ENCODE measurements at regions not wholly inside any gene's neighbourhood (a gene's known extent, or its start where the extent isn't known, plus 50 kb on each side); places are given as distances from the start of the nearest gene placed in this dataset.

DNA sequence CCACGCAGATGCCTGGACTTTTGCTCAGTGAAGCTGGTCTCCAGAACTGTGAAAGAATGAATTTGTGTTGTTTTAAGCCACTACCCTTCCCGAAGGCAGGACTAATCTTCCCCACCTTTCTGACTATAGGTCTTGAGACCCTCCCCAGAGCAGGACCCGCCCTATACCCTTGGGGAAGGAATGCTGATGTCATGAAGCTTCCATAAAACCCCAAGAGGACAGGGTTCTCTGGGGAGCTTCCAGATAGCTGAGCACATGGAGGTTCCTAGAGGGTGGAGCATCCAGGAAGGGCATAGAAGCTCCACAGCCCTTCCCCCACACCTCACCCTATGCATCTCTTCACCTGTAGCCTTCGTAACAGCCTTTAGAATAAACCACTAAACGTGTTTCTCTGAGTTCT lies 287.8 kb downstream of the SOX9 start:
- DNase-seq (ENCODE audit: low read depth), result no peak
- TF ChIP-seq, protein P1, sequence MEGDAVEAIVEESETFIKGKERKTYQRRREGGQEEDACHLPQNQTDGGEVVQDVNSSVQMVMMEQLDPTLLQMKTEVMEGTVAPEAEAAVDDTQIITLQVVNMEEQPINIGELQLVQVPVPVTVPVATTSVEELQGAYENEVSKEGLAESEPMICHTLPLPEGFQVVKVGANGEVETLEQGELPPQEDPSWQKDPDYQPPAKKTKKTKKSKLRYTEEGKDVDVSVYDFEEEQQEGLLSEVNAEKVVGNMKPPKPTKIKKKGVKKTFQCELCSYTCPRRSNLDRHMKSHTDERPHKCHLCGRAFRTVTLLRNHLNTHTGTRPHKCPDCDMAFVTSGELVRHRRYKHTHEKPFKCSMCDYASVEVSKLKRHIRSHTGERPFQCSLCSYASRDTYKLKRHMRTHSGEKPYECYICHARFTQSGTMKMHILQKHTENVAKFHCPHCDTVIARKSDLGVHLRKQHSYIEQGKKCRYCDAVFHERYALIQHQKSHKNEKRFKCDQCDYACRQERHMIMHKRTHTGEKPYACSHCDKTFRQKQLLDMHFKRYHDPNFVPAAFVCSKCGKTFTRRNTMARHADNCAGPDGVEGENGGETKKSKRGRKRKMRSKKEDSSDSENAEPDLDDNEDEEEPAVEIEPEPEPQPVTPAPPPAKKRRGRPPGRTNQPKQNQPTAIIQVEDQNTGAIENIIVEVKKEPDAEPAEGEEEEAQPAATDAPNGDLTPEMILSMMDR (conservative IDR thresholded peaks at IDR 0.05; ENCODE audit: low read depth, low read length), result no peak
- no peak overlapping the region for H3K4me3 ChIP-seq (ENCODE audit: low read length)

DNA sequence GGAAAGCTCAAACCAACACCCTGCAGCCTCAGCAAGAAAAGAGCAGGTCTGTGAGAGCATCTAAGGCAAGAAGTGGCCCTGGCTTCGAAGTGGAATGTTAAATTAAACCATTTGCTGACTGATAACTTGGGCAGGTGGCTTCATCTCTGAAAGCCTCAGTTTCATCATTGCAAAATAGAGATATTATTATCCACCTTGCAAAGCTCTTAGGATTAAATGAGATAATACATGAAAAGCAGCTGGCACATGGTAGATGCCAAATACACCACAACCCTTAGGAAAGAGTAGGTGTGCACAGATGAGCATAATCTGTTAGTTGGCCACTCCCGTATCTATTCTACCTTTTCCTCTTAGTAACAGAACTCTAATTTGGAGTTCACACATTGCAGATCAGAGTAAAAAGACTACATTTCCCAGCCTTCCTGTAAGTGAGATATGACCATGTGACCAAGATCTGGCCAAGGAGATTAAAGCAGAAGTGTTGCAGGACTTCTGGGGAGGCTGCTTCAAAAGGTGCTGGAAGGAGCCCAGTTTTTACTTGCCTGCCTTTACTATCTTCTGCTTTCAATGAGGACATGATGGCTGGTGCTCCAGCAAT lies 288.7 kb downstream of the SOX9 start:
- no peak overlapping the region for H3K4me3 ChIP-seq (ENCODE audit: low read length)
- TF ChIP-seq, protein P1 (conservative IDR thresholded peaks at IDR 0.05; ENCODE audit: low read depth, low read length), result no peak
- DNase-seq (ENCODE audit: low read depth), result no peak

DNA sequence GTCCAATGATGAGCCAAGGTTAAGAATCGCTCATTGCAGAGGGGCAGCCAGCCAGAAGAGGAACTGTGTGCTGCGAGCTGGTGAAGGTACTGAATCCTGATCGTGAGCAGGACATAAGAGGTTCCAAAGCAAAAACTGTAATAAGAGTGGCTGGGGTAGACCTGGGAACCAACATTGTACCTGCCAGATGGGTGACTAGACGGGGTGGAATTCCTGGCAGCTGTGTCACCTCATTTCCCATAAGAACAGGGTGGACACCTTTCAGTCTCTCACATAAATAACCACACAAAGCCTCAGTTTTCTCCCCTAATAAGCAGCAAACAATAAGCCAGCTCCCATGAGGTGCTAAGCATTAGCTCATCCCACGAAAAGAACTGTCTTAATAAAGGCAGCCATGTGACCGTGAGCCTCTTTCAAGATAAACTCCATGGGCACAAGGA lies 290.3 kb downstream of the SOX9 start:
- TF ChIP-seq, protein P1 (conservative IDR thresholded peaks at IDR 0.05; ENCODE audit: low read depth, low read length), result no peak
- DNase-seq (ENCODE audit: low read depth), result no peak
- H3K4me3 ChIP-seq (ENCODE audit: low read length), result no peak overlapping the region

DNA sequence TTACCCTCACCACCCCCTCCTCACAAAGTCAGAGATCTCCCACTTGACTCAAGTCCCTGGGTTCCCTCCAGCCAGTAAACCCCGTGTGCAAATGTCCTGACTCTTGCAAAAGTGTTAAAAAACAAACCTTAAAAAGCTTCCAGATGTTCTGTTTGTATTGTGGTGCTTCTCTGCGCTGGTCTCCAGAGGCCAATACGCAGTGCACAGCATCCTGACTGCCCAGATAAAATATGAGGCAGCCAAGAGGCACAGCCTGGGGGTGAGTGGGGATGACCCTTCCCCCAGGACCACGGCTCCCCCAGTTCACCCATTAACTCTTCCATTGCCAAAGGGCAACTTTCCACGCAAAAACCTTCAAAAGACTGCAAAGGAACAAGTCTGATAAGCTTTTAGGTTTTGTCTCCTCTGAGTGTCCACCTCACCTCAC lies 291.8 kb downstream of the SOX9 start:
- H3K4me3 ChIP-seq (ENCODE audit: low read length), result no peak overlapping the region
- TF ChIP-seq, protein P1 (conservative IDR thresholded peaks at IDR 0.05; ENCODE audit: low read depth, low read length), result no peak
- DNase-seq (ENCODE audit: low read depth), result no peak

DNA sequence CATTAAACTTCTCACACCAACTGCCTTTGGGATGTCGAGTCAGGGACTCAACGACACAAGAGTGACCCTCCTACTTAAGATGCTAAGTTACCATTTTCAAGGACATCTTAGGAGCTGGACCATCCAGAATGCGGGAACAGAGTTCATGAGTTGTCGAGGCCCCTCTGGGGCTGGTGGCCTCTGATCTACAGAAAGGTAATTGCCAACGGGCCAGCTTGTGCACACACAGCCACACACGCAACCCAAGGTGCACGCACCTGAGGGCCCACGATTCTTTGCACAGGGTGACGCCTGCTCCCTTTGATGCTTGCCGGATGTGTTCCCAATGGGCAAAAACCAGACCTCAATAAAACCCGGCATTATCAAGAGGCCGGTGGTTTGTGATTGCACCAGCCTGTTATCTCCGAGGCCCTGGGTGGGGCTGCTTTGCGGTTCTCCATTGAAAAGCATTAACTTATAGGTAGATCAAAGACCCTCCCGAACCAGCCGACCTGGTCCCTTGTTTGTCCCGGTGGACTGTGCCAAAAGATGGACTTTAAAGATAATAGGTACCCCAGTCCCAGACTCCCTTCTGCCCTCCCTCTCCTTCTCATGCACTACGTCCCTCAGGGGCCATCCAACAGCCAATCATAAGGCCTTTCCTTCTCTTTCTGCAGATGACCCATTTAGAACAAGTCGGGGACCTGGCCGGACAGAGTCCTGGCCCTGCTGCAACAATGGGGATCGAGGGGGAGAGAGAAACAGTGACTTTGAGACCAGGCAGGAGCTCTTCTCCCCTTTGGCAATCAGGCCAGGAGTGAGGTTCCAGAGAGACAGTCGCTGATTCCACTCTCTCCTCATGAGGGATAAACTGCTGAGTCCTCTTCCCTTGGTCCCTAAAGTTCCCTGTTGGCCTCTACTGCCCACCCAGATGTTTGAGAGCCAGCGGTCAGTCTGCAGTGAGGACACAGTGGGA lies 292.5 kb downstream of the SOX9 start:
- TF ChIP-seq, protein P1 (conservative IDR thresholded peaks at IDR 0.05; ENCODE audit: low read depth, low read length), result no peak
- H3K4me3 ChIP-seq (ENCODE audit: low read length), result no peak overlapping the region
- DNase-seq (ENCODE audit: low read depth), result no peak

DNA sequence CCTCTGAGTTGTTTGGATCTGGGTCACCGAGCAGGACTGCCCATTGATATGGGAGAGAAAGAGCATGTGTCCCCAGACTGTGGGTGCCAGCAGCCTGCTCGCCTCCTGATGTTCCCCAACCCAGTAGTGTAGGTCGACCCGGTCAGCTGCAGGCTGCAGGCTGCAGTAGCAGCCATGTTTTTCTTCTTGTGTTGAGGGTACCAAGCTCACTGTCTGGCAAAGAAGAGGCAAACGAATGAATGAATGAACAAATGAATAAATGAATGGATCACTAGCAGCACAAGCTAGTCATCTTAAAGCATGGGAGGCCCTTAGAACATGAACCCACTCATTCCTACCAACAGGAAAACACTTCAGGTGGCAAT lies 293.2 kb downstream of the SOX9 start:
- TF ChIP-seq, protein P1 (conservative IDR thresholded peaks at IDR 0.05; ENCODE audit: low read depth, low read length), result no peak
- H3K4me3 ChIP-seq (ENCODE audit: low read length), result no peak overlapping the region
- DNase-seq (ENCODE audit: low read depth), result no peak
